Endodermal cell (in vitro differentiated cells): ENCODE measurements at regions not wholly inside any gene's neighbourhood (a gene's known extent, or its start where the extent isn't known, plus 50 kb on each side); places are given as distances from the start of the nearest gene placed in this dataset.

Experiments used
- DNase-seq: peaks from one replicate; pipeline ENCODE4 v3.0.0-alpha.2; 2017
- H3K27ac ChIP-seq: 2 replicates; pipeline ENCODE4 v1.5.1; 2013; ENCODE audit warnings: mild to moderate bottlenecking, low read depth, low read length, moderate library complexity
- H3K27me3 ChIP-seq: 2 replicates; pipeline ENCODE4 v1.6.1; 2013; ENCODE audit warnings: mild to moderate bottlenecking, low read length, moderate library complexity; ENCODE audit not compliant: insufficient read depth, control insufficient read depth, poor library complexity, severe bottlenecking
- H3K36me3 ChIP-seq: 2 replicates; pipeline ENCODE4 v1.7.0; 2013; ENCODE audit warnings: mild to moderate bottlenecking, low read length, moderate library complexity; ENCODE audit not compliant: control insufficient read depth, insufficient read depth
- H3K4me1 ChIP-seq: one replicate; pipeline ENCODE4 v1.7.0; 2013; ENCODE audit warnings: low read length; ENCODE audit not compliant: control insufficient read depth, insufficient read depth
- H3K4me3 ChIP-seq: 2 replicates; pipeline ENCODE4 v1.5.1; 2013; ENCODE audit warnings: mild to moderate bottlenecking, low read length, moderate library complexity
- H3K9ac ChIP-seq: 2 replicates; pipeline ENCODE4 v1.6.1; 2013; ENCODE audit warnings: mild to moderate bottlenecking, low read length, moderate library complexity; ENCODE audit not compliant: poor library complexity, severe bottlenecking; ENCODE audit errors: extremely low read depth
- H3K9me3 ChIP-seq: 2 replicates; pipeline ENCODE4 v1.6.1; 2013; ENCODE audit warnings: mild to moderate bottlenecking, low read length, moderate library complexity; ENCODE audit not compliant: control insufficient read depth
- H3K27ac Mint-ChIP-seq: 2 replicates; pipeline ENCODE4 v1.8.0; 2020; ENCODE audit warnings: mixed read lengths
- H3K27me3 Mint-ChIP-seq: 2 replicates; pipeline ENCODE4 v1.8.0; 2021; ENCODE audit warnings: mild to moderate bottlenecking, mixed read lengths; ENCODE audit not compliant: insufficient read depth
- H3K36me3 Mint-ChIP-seq: 2 replicates; pipeline ENCODE4 v1.8.0; 2020; ENCODE audit warnings: low read depth, mixed read lengths
- H3K4me1 Mint-ChIP-seq: 2 replicates; pipeline ENCODE4 v1.8.0; 2020; ENCODE audit warnings: mixed read lengths
- H3K4me3 Mint-ChIP-seq: 2 replicates; pipeline ENCODE4 v1.8.0; 2020; ENCODE audit warnings: mild to moderate bottlenecking, moderate library complexity, mixed read lengths
- H3K9me3 Mint-ChIP-seq: 2 replicates; pipeline ENCODE4 v1.8.0; 2020; ENCODE audit warnings: mild to moderate bottlenecking, mixed read lengths
- WGBS, 2 experiments: methylation state at CpG; one replicate each; pipeline versions ENCODE4 v1.1.5 to v1.1.7; 2013; ENCODE audit warnings: missing lambda C conversion rate in 2 of 2, mixed read lengths in 1 of 2; ENCODE audit not compliant: insufficient coverage in 1 of 2, insufficient read length in 1 of 2; 5-methylcytosine and 5-hydroxymethylcytosine counted together
- TF ChIP-seq, protein P1 (sequence below): fragments of 200-600 bp; sonication (generic); conservative IDR thresholded peaks from 2 replicates; pipeline ENCODE4 v1.5.0; 2021; ENCODE audit warnings: antibody characterized with exemption, mild to moderate bottlenecking

DNA sequence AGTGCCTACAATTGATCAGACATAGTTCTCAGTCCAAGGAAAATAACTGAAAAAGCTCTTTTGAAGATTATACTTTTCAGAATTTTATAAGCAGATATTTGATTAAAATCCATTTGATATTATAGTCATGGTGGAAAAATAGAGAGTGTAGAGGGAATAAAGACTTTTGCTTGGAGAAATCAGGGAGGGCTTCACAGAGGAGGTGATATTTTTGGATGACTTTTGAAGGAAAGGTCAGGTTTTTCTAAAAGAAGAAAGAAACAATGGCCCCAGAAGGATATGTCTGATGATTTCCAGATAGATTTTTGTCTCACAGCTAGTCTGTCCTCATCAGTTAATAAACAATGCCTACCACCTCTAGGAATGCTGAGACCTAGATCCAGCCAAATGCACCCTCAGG, 806.3 kb upstream of the CELF2 start:
- TF ChIP-seq, protein P1, sequence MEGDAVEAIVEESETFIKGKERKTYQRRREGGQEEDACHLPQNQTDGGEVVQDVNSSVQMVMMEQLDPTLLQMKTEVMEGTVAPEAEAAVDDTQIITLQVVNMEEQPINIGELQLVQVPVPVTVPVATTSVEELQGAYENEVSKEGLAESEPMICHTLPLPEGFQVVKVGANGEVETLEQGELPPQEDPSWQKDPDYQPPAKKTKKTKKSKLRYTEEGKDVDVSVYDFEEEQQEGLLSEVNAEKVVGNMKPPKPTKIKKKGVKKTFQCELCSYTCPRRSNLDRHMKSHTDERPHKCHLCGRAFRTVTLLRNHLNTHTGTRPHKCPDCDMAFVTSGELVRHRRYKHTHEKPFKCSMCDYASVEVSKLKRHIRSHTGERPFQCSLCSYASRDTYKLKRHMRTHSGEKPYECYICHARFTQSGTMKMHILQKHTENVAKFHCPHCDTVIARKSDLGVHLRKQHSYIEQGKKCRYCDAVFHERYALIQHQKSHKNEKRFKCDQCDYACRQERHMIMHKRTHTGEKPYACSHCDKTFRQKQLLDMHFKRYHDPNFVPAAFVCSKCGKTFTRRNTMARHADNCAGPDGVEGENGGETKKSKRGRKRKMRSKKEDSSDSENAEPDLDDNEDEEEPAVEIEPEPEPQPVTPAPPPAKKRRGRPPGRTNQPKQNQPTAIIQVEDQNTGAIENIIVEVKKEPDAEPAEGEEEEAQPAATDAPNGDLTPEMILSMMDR, result no peak
- no peak overlapping the region for H3K4me3 Mint-ChIP-seq
- no peaks in the 10 kb centered on the region for H3K36me3 ChIP-seq
- H3K4me3 ChIP-seq, result no peak overlapping the region
- H3K27me3 ChIP-seq, result no peaks in the 10 kb centered on the region
- H3K9me3 Mint-ChIP-seq, result no peaks in the 10 kb centered on the region
- DNase-seq, result no peak
- no peak overlapping the region for H3K27ac Mint-ChIP-seq
- no peaks in the 10 kb centered on the region for H3K4me1 ChIP-seq
- H3K36me3 Mint-ChIP-seq, result no peaks in the 10 kb centered on the region
- H3K27ac ChIP-seq, result no peak overlapping the region
- H3K9me3 ChIP-seq, result no peaks in the 10 kb centered on the region
- no peak overlapping the region for H3K9ac ChIP-seq
- no peaks in the 10 kb centered on the region for H3K27me3 Mint-ChIP-seq
- peaks cover 10% of the 10 kb centered on the region for H3K4me1 Mint-ChIP-seq

DNA sequence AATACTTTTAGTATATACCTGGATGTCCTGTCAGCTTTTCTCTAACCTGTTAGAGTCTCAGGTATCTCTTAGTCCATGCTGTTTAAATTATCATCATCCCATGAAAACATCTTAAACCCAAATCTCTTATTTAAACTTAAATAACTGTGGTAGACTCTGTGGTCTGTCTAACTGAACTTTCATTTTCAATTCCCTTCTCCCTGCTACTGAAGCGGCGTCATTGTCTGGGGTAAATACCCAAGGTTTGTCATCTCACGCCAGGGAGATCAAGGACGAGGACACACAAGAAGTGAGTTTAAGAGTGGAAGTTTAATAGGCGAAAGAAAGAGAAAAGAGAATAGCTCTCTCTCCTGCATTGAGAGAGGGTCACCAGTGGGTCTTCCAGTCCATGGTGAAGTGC, 804.4 kb upstream of the CELF2 start:
- peaks cover 10% of the 10 kb centered on the region for H3K4me1 Mint-ChIP-seq

DNA sequence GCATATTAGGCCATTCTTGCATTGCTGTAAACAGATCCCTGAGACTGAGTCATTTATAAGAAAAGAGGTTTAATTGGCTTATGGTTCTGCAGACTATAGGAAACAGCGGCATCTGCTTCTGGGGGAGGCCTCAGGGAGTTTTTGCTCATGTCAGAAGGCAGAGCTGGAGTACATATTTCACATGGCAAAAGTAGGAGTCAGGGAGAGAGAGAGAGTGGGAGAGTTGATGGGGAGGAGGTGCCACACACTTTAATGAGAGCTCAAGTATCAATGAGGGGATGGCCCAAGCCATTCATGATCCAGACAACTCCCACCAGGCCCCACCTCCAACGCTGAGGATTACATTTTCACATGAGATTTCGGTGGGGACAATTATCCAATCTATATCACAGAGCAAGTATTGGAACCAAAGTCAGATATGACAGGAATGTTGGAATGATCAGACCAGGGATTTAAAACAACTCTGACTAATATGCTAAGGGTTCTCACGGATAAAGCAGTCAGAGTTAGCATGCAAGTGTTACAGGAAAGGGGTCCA, 795.3 kb upstream of the CELF2 start:
- no peaks in the 10 kb centered on the region for H3K9me3 Mint-ChIP-seq
- TF ChIP-seq, protein P1, result no peak
- 96 to 100% methylated on average over 2 to 4 of the region's 4 CpGs for WGBS, 2 experiments
- Histone ChIP-seq H3K9me3 (no peaks in the 10 kb centered on the region), H3K27ac (no peak overlapping the region), H3K36me3 (no peaks in the 10 kb centered on the region), H3K9ac (no peak overlapping the region), H3K27me3 (no peaks in the 10 kb centered on the region), H3K4me1 (no peaks in the 10 kb centered on the region), H3K4me3 (no peak overlapping the region)
- no peaks in the 10 kb centered on the region for H3K4me1 Mint-ChIP-seq
- H3K27ac Mint-ChIP-seq, result no peak overlapping the region
- no peaks in the 10 kb centered on the region for H3K36me3 Mint-ChIP-seq
- no peak for DNase-seq
- no peak overlapping the region for H3K4me3 Mint-ChIP-seq
- no peaks in the 10 kb centered on the region for H3K27me3 Mint-ChIP-seq

More for the DNA sequence above, 804.4 kb upstream of the CELF2 start:
- Mint-ChIP-seq H3K27ac (no peak overlapping the region), H3K4me3 (no peak overlapping the region), H3K36me3 (no peaks in the 10 kb centered on the region), H3K9me3 (no peaks in the 10 kb centered on the region), H3K27me3 (no peaks in the 10 kb centered on the region)
- Histone ChIP-seq H3K27me3 (no peaks in the 10 kb centered on the region), H3K4me3 (no peak overlapping the region), H3K27ac (no peak overlapping the region), H3K4me1 (no peaks in the 10 kb centered on the region), H3K9ac (no peak overlapping the region), H3K36me3 (no peaks in the 10 kb centered on the region), H3K9me3 (no peaks in the 10 kb centered on the region)
- WGBS, 2 experiments, result 96 to 100% methylated on average over 4 to 5 of the region's 5 CpGs
- no peak for DNase-seq
- TF ChIP-seq, protein P1, result no peak
